C4-2B (cell line): ENCODE measurements at regions not wholly inside any gene's neighbourhood (a gene's known extent, or its start where the extent isn't known, plus 50 kb on each side); places are given as distances from the start of the nearest gene placed in this dataset.
A peak's percentile ranks its signal among the peaks of the same experiment; 100 is the strongest.

Experiments used
- H3K27ac ChIP-seq: fragments of 450-650 bp; 2 replicates; pipeline ENCODE4 v1.5.1; 2017
- CTCF ChIP-seq: fragments of 450-650 bp; conservative IDR thresholded peaks from 2 replicates; pipeline ENCODE4 v1.5.1; 2017; ENCODE audit warnings: mild to moderate bottlenecking
- ZFX ChIP-seq: fragments of 450-650 bp; IDR thresholded peaks from 2 replicates; pipeline ENCODE4 v1.6.1; 2017

GRCh38 chr7:51634538-51634937, 317.9 kb upstream of the COBL start:
- TF ChIP-seq CTCF (no peak), ZFX (no peak)
- H3K27ac ChIP-seq, result peak overlapping the region; percentile 70

- TF ChIP-seq CTCF (no peak), ZFX (no peak)
These were observed 317.4 kb upstream of the COBL start for GRCh38 chr7:51634025-51634424.

GRCh38 chr7:51633596-51633995, 317.0 kb upstream of the COBL start:
- peak overlapping the region; percentile 44 for H3K27ac ChIP-seq
- no peak for TF ChIP-seq ZFX
- TF ChIP-seq CTCF, result no peak

More at GRCh38 chr7:51634025-51634424, 317.4 kb upstream of the COBL start:
- H3K27ac ChIP-seq, result peak overlapping the region; percentile 70; the same call in 1 of the 2 replicates

- peak overlapping the region; percentile 44 for H3K27ac ChIP-seq
- TF ChIP-seq ZFX (no peak), CTCF (no peak)
These were observed 316.4 kb upstream of the COBL start for GRCh38 chr7:51633006-51633405.

GRCh38 chr7:51630933-51631332, 314.3 kb upstream of the COBL start:
- no peak for TF ChIP-seq ZFX
- no peak overlapping the region for H3K27ac ChIP-seq

GRCh38 chr7:51629206-51629605, 312.6 kb upstream of the COBL start:
- TF ChIP-seq ZFX (no peak), CTCF (no peak)
- no peak overlapping the region for H3K27ac ChIP-seq

GRCh38 chr7:51621956-51622355, 305.3 kb upstream of the COBL start:
- no peak overlapping the region for H3K27ac ChIP-seq
- TF ChIP-seq ZFX (no peak), CTCF (no peak)

- TF ChIP-seq ZFX (no peak), CTCF (no peak)
- no peak overlapping the region for H3K27ac ChIP-seq
These were observed 304.1 kb upstream of the COBL start for GRCh38 chr7:51620706-51621105.
